HG03565 (cell line): ENCODE measurements at regions not wholly inside any gene's neighbourhood (a gene's known extent, or its start where the extent isn't known, plus 50 kb on each side); places are given as distances from the start of the nearest gene placed in this dataset.

Experiments used
- ATAC-seq: cut with Tn5 transposase; IDR thresholded peaks from one replicate; pipeline ENCODE4 v1.9.1; 2021; ENCODE audit warnings: mild to moderate bottlenecking, moderate library complexity; ENCODE audit not compliant: unreplicated experiment

DNA sequence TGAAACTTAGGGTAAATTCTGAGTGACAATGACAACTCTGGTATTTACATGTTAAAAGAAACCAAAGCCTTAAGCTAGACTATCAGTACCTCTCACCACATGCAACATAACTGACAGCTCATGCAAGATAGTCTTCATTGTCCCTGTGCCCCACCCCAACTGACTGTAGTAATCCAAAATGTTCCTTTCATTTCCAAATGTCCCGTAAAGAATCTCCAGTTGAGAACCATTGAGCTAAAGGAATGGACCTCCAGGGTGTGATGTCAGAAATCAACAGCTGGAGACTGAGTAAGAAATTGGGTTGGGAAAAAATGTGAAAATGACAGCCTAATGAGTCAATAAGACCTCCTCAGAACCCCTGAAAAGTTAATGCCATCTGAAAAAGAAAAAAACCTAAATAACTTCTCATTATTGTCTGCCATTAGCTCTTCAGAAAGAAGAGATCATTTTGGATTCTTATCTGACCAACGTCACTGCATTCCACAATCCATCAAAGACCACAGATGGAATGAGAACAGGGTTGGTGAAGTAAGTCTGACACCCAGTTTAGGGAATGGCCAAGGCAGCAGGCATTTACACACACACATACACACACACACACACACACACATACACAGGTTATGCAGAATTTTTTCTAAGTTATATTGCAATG, 51.7 kb upstream of the ACVR2A start:
- no peak for ATAC-seq

DNA sequence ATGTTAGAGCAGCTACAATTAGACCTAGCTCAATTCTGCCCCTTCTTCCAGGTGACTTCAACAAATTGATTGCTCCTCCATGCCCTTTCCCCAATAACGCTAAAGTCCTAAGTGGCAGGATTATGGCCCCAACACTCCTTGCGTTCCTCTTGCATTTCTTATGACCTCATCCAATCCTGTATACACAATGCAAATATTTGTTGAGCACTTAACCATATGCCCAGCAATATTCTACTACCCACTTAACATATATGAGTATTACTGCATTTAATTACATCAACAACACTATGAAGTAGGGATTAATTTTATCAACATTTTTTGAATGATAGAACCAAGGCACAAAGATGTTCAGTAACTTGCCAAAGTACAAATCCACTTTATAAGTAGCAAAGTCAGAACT, 54.2 kb upstream of the ACVR2A start:
- ATAC-seq = no peak

DNA sequence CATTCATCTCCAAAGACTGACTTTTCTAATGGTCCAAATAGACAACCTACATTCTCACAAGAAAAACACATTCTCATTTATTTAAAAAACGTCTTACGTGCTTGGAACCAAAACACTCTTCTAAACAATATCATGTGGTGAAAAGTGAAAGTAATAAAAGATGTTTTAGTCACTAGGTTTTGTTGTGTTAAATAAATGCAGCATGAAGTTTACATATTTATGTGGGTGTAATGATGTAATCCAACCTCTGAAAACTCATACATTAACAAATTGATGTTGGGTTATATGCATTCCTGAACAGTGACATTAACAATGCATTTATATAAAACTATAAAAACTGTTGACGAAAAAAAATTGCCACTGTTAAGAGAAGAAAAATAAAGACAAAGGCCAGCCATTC, 55.1 kb upstream of the ACVR2A start:
- no peak for ATAC-seq

DNA sequence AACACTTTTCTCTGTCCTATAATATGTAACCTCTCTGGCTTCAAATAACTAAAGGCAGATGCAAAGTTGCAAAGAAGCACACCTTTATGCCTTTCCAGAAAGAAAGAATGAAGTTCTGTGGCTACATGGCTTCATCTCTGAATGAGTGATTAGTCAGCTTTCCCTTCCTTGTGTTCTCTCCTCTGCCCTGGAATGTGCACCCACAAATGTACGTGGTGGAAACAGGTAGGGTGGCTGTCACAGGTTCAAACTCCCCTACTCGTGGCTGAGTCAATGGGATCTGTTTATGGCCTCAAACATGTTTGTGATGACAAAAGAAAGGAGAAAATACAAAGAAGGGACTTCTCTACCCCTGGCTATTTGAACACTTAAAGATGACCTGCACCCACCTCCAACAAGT, 55.5 kb upstream of the ACVR2A start:
- no peak for ATAC-seq

DNA sequence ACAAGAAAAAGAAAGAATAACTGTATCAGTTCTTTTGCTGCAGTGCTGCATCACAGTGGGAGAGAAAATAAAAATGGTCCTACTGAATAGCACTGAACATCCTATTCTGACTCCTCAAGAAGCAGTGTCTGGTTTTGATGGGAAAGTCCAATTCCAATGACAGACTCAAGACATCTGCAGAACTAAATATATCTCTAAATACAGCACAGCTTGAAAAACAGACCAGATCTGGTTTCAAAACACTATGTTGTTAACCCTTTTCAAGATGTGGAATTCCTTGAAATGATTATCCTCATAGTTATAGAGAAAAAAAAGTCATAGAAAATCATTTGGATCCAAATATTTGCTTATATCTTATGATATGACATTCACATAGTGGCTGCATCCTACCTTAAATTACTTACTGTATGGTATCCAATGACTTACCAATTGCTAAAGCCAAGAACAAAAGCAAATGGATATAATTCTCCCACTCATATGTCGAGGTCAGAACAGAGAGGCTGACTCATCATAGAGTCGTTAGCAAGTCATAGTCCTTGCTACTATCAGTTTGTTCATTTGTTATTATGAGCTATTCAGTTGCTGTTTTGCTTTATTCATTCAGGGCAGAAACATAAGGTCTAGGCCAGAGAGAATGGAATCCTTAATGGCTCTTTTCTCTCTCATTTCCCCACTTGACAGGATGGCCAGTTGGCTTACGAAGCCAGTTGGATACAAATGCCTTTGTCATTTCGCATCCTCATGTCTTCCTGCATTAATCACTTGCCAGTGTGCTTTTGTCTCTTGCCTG, 62.5 kb upstream of the ACVR2A start:
- ATAC-seq = no peak

DNA sequence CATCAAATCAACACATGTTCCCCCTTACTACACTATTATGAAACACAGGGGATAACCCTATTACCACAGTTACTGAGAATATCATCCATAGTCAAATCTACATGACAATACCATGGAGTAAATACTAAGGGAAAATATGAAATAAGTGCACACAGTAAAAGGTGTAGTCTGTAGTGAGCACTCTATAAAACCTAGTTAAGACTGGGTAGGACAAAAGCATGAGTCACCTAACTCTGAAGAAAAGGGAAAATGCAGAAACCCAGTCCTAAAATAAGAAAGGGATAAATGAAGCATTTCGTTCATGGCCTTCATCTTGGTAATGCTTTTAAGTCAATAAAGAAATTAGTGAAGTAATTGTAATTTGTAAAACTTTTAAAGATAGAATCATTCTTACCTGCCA, 65.4 kb upstream of the ACVR2A start:
- ATAC-seq = no peak

DNA sequence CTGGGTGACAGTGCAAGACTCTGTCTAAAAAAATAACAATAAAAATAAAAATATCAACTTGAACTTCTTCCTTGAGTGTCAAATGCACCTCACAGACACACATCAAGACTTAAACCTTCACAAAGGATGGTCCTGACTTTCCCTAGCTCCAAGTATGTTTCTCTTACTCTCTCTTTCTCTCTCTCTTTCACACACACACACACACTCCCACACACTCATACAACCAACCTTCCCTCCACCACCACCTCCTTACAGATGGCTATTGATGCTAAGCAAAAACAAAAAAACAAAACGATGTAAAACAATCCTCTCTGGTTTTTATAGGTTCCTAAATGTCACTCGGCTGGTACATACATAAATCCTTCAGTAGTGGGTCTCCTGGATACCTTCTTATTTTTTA, 67.4 kb upstream of the ACVR2A start:
- no peak for ATAC-seq

DNA sequence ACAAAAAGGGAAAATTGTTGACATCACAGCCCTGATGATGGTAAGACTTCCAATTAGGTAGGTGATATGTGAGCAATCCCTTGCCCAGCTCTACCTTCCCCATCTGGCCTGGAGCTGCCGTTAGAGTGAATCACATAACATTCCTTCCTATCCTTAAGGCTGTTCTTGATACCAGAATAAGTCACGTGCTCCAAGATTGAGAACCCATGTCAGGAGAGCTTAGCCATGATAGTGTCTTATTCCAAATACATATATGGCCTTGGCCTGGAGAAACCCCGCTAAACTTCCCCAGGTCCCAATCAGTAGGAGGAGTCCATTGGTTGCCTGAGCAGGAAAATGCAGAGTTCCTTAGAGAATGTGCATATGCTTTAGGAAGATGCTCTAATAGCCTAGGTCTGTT, 70.0 kb upstream of the ACVR2A start:
- no peak for ATAC-seq

DNA sequence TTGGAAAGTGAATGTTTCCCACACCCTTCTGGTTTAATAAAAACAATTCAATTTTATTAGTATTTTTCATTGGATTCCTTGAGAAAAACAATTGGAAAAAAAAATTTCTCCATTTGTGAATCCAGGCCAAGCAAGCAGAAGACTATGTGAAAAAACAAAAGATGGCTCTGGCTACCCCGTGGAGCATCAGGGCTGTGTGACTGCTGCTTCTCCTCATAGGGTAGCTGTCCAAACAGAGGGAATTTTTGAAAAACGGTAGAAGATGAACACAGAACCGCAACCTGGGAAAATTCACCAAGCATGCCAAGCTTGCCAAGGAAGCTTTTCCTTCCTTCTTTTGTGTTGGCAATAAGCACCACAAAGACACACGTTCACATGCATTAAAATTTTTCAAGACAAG, 71.3 kb upstream of the ACVR2A start:
- no peak for ATAC-seq

DNA sequence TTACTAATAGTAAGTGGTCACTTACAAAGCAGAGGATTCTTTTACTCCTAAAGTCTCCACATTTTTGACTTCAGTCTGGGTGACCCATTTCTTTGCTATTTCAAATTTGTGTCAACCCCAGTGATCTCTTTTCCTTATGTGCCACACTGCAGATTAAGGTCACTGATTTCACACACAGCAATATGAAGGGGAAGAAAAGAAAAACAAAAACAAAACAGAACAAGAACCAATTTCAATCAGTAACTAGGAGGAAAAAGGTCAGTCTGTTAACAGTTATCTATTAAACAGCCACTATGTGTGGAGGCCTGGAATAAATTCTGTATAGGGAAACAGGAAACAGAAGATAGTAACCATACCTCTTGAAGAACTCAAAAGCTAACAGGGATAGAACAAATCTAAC, 72.0 kb upstream of the ACVR2A start:
- no peak for ATAC-seq

DNA sequence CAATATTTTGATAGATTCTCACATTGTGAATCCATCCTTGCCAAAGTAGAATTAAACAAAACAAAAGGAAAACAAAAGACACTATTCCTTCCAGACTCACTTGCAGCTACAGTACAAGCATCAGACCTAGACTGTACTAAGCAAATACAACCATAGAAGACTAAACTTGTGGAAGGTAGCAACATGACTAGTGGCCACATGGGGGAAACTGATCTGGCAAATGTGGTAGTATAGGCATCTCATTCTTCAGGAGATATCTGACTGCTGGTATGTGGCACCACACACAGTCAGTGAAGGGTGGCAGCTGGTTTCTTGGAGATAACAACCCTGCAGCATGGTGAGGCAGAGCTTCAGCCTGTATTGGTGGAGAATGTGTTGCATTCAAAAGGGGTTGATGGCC, 81.0 kb upstream of the ACVR2A start:
- ATAC-seq = no peak

DNA sequence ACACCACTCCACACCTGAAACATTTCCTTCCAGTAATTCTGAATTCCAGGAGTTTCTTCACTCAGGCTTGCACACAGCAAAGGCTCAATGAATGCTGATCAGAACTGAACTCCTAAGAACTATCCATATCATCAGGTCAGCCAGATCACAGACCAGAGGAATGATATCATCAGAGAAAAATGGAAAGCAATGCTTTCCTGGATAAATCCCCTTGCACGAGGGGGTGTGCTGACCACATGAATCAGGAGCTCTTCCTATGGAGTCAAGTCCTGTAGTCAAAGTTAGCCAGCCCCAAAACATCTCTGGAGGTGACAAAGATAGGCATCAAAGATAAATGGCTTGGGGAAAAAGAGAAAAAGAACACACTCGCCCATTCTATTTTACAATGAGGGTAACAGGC, 83.8 kb upstream of the ACVR2A start:
- ATAC-seq = no peak

DNA sequence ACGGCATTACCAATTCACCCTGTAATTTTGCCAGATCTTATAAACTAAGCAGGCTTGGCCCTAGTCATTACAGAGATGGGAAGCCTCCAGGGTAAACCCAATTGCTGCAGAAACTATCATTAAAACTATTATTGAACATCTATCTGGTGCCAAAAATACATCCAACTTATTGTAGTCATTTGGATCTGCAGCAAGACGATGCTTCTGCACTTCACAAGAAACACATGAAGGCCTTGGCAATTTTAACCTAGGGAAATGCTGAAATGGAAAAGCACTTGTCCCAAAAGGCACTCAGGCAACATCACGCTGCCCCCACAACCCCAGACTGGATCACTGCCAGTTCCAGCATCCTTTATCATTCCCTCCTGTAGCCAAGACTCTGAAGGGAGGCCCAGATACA, 85.3 kb upstream of the ACVR2A start:
- no peak for ATAC-seq

DNA sequence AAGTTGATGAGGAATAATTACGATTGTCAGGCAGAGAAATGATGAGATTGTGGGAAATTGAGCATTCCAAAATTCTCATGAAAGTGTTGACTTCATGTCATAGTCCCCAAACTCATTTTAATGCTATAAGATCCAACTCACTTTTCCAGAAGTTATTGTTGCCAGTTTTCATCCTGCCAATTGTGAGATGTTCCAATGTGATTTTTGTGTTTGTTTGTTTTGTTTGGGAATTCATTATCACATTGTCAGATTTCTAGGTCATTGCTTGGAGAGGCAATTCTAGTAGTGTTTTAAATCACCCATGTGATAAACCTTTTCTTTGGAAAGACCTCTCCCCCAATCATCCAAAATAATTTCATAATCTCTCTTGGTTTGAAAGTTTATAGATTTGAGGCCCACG, 86.0 kb upstream of the ACVR2A start:
- ATAC-seq = no peak

DNA sequence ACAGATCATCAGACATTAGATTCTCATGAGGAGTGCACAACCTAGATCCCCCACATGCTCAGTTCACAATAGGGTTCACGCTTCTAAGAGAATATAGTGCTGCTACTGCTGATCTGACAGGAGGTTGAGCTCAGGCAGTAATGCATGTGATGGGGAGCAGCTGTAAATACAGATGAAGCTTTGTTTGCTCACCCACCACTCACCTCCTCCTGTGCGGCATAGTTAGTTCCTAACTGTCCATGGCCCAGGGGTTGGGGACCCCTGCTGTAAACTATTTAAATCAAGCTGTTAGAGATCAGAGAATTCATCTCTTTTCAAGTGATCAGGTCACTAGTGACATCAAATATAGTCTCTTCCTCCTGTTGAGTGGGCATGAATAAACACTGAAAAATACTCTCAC, 88.8 kb upstream of the ACVR2A start:
- ATAC-seq = no peak

DNA sequence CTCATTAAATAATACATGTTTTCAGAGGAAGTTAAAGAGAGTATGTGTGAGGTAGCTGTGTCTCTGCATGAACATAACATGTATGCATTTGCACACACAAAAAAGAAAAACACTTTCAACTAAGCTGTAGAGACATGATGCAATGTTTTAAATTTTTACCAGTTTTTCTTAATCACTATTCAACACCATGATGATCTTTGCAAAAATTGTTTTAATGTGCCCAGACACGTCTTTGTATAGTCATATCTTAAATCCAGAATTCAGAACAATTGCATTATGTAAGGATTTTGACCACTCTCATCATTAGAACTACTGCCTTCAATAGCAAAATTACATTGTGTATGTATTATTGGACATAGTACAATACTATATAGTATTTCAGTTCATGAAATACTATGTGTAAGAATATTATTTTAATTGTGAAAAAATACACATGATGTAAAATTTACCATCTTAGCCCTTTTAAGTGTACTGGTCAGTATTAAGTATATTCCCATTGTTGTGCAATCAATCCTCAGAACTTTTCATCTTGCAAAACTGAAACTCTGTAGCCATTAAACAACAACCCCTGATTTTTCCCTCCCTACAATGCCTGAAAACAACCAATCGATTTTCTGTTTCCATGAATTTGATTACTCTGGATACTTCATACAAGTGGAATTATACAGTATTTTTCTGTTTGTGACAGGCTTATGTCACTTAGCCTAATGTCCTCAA, 104.5 kb upstream of the ACVR2A start:
- no peak for ATAC-seq

DNA sequence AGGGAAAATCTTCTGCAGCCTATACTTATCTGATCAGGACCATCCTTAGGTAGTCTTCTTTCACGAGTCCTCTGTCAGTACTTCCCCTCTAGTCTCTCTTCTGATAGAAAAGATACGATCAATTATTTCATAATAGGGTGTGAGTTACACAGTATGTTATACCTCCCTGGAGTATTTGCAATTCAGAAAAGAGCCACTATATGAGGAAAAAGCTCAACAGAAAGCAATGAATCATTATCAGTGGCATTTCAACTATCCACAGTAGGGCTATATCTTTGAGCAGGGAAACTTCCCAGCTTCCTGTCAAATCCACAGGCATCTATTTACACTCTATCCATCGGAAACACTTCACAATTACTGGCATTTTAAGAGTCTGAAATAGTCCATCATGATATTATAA, 105.3 kb upstream of the ACVR2A start:
- no peak for ATAC-seq

DNA sequence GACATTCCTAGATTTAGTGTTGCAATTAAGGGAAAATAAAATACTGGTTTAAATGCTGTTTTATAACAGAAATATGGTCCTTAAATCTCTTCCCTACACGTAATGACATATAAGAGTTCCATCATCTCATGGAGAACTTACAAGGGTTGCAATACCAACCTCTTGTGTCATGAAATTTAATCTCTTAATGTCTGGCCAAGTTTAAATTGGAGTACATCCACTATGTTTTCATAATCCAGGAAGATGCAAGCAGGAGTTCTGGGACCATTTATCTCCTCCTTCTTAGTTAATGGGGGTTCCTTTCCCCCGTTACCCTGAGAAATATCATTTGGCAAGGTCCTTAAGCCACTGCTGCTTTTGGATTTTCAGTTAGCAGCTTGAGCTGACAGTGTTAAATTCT, 126.0 kb upstream of the ACVR2A start:
- no peak for ATAC-seq

DNA sequence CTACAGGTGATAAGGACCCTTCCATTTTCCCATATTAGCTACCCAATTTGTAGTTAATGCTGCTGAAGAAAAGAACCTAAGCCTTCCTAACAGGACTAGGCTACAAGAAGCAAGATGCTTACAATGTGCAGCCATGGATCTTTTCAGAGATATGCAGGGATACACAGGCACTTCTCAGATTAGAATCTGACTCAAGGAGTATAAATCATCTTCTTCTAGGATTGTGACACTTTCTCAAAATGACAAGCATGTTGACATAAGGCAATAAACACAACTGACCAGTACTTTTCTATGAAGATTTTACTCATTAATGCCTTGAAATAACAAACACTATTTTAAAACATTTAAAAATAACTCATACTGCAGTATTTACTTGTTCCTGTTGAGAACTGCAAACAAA, 127.9 kb upstream of the ACVR2A start:
- ATAC-seq = no peak

DNA sequence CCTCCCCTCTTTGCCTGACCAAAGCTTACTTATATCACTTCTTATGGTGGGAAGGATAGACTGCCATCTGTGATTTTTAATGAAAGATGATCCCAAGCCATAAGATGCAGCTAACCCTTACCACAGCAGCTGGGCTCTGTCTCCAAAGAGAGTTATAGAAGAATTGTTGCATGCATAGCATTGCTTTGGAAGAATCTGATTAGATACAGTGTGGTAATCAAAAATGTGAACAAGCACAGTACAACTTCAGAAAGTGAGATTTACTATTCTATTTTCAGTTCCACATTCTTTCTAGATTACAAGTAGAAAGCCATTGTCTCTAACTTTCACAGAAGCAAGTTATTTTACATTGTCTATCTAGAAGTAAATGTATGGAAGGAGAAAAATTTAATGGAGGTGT, 129.0 kb upstream of the ACVR2A start:
- ATAC-seq = peak; percentile 69

DNA sequence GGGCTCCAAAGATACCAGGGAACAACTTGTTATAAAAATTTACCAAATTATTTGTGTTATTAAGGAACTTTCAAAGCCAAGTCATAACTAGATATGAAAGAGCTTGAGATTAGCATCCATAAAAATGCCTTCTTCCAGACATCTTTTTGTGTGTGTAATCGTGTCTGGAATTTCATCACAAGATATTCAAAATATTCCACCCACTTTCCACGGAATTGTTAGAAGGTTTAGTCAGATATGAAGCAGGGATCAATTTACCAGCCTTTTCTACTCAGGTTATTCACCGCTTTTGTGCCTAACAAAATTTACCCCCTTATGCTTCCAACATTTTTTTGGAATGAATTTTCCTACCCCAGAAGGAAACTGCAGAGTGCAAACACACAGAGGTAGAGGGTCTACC, 130.2 kb upstream of the ACVR2A start:
- no peak for ATAC-seq

DNA sequence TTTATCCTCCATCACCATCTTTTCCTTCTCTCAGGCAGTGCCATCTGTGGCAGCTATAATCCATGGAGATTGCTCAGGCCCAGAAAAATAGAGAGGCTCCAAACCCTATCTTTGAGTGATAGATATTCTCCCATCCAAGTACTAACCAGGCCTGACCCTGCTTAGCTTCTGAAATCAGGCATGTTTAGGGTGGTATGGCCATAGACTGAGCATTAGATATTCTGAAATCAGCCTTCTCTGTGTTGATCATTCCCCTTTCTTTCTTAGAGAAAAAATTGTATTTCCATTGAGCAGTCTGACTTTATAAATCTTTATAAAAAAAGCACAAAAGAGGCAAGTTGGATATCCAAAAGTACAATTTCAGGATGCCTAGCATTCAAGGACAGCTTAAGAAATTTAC, 131.5 kb upstream of the ACVR2A start:
- ATAC-seq = no peak
